Neural cell (in vitro differentiated cells): ENCODE measurements at regions not wholly inside any gene's neighbourhood (a gene's known extent, or its start where the extent isn't known, plus 50 kb on each side); places are given as distances from the start of the nearest gene placed in this dataset.

Experiments used
- H2AFZ ChIP-seq: fragments of 200-600, 300-800 bp; sonication (generic), shearing (Covaris generic); 2 replicates; pipeline ENCODE4 v1.6.0; 2014; ENCODE audit warnings: low read depth, mild to moderate bottlenecking, antibody characterized with exemption, low read length, moderate library complexity
- H3F3A ChIP-seq: fragments of 200-600 bp; shearing (Covaris generic); 2 replicates; pipeline ENCODE4 v1.6.1; 2016; ENCODE audit warnings: mild to moderate bottlenecking, moderate library complexity, mixed read lengths, antibody characterized with exemption, low read length; ENCODE audit not compliant: insufficient read depth, poor library complexity, severe bottlenecking
- H3K27ac ChIP-seq: fragments of 200-600, 300-800 bp; sonication (generic), shearing (Covaris generic); 2 replicates; pipeline ENCODE4 v1.5.1; 2014; ENCODE audit warnings: mild to moderate bottlenecking, low read length, moderate library complexity
- H3K27me3 ChIP-seq: fragments of 300-800, 200-600 bp; sonication (generic), shearing (Covaris generic); 2 replicates; pipeline ENCODE4 v1.6.0; 2014; ENCODE audit warnings: mild to moderate bottlenecking, low read depth, low read length, moderate library complexity; ENCODE audit not compliant: insufficient read depth
- H3K36me3 ChIP-seq: fragments of 300-800, 200-600 bp; sonication (generic), shearing (Covaris generic); 2 replicates; pipeline ENCODE4 v1.5.1; 2014; ENCODE audit warnings: mild to moderate bottlenecking, antibody characterized with exemption, low read length, moderate library complexity; ENCODE audit not compliant: insufficient read depth
- H3K4me2 ChIP-seq: fragments of 300-800, 200-600 bp; sonication (generic), shearing (Covaris generic); 2 replicates; pipeline ENCODE4 v1.6.0; 2014; ENCODE audit warnings: mild to moderate bottlenecking, low read length
- H3K4me3 ChIP-seq: fragments of 300-800, 200-600 bp; sonication (generic), shearing (Covaris generic); 2 replicates; pipeline ENCODE4 v1.5.1; 2014; ENCODE audit warnings: mild to moderate bottlenecking, low read length, moderate library complexity
- H3K79me2 ChIP-seq: fragments of 200-600 bp; shearing (Covaris generic); replicated peaks from 2 replicates; pipeline ENCODE4 v1.6.0; 2014; ENCODE audit warnings: mild to moderate bottlenecking, low read length, moderate library complexity; ENCODE audit not compliant: insufficient read depth
- H3K9ac ChIP-seq: fragments of 300-800, 200-600 bp; sonication (generic), shearing (Covaris generic); 2 replicates; pipeline ENCODE4 v1.6.1; 2016; ENCODE audit warnings: mild to moderate bottlenecking, low read length, mixed read lengths
- H3K9me2 ChIP-seq: fragments of 200-600 bp; shearing (Covaris generic); 2 replicates; pipeline ENCODE4 v1.6.1; 2016; ENCODE audit warnings: mild to moderate bottlenecking, low read length, mixed read lengths; ENCODE audit not compliant: insufficient read depth
- H3K9me3 ChIP-seq: fragments of 200-600, 300-800 bp; sonication (generic), shearing (Covaris generic); 2 replicates; pipeline ENCODE4 v1.6.1; 2016; ENCODE audit warnings: mild to moderate bottlenecking, mixed run types, low read length, moderate library complexity, mixed read lengths
- H4K20me1 ChIP-seq: fragments of 200-600 bp; shearing (Covaris generic); 2 replicates; pipeline ENCODE4 v1.6.1; 2016; ENCODE audit warnings: mild to moderate bottlenecking, mixed run types; ENCODE audit not compliant: insufficient read depth
- CTCF ChIP-seq: fragments of 450-650 bp; IDR thresholded peaks from 2 replicates; pipeline ENCODE4 v1.5.1; 2014; ENCODE audit warnings: antibody characterized with exemption, mild to moderate bottlenecking, moderate library complexity; ENCODE audit not compliant: poor library complexity, severe bottlenecking
- EP300 ChIP-seq: fragments of 450-650 bp; conservative IDR thresholded peaks from 2 replicates; pipeline ENCODE4 v1.6.1; 2014; ENCODE audit warnings: antibody characterized with exemption, mild to moderate bottlenecking, moderate library complexity; ENCODE audit not compliant: poor library complexity, severe bottlenecking
- EZH2 ChIP-seq: fragments of 200-600, 300-800 bp; shearing (Covaris generic), sonication (generic); IDR thresholded peaks from 2 replicates; pipeline ENCODE4 v1.6.1; 2014; ENCODE audit warnings: antibody characterized with exemption, low read length, borderline replicate concordance, mild to moderate bottlenecking; ENCODE audit not compliant: insufficient read depth, poor library complexity, severe bottlenecking
- MXI1 ChIP-seq: fragments of 450-650 bp; conservative IDR thresholded peaks from 2 replicates; pipeline ENCODE4 v1.6.1; 2014; ENCODE audit warnings: antibody characterized with exemption, mild to moderate bottlenecking; ENCODE audit not compliant: poor library complexity, severe bottlenecking
- POLR2AphosphoS5 ChIP-seq: IDR thresholded peaks from 2 replicates; pipeline ENCODE4 v1.6.1; 2012
- RAD21 ChIP-seq: fragments of 450-650 bp; conservative IDR thresholded peaks from 2 replicates; pipeline ENCODE4 v1.6.1; 2014; ENCODE audit warnings: antibody characterized with exemption, mild to moderate bottlenecking, moderate library complexity
- SMC3 ChIP-seq: fragments of 450-650 bp; conservative IDR thresholded peaks from 2 replicates; pipeline ENCODE4 v1.6.1; 2014; ENCODE audit warnings: antibody characterized with exemption, mild to moderate bottlenecking, moderate library complexity; ENCODE audit not compliant: poor library complexity
- TAF1 ChIP-seq: IDR thresholded peaks from 2 replicates; pipeline ENCODE4 v1.6.1; 2012; ENCODE audit warnings: low read depth
- TF ChIP-seq, protein P1 (sequence below): IDR thresholded peaks from 2 replicates; pipeline ENCODE4 v1.6.1; 2012; ENCODE audit warnings: borderline replicate concordance

DNA sequence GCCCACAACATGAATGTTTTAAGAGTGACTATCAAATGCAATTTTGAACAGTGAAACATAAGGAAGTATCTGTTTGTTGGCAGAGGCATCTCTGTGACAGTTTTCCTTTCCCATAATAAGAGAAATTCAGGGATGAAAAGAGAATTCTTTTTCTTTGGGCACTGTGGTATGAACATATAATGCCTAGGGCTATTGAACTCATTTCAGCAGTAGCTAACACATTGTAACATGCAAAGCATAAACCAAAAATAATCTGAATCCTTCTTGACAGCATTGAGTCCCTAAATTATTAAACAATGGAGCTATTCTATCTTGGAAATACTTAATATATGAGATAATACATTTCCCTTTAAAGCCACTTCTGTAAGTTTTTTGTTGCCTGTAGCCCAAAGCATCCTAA, 633.0 kb upstream of the B3GALT2 start:
- no peaks in the 10 kb centered on the region for H3K27me3 ChIP-seq
- no peaks in the 10 kb centered on the region for H3K36me3 ChIP-seq
- H3K79me2 ChIP-seq: no peaks in the 10 kb centered on the region
- peaks cover 4% of the 10 kb centered on the region for H3K9me3 ChIP-seq
- TF ChIP-seq RAD21: no peak
- TF ChIP-seq, protein P1, sequence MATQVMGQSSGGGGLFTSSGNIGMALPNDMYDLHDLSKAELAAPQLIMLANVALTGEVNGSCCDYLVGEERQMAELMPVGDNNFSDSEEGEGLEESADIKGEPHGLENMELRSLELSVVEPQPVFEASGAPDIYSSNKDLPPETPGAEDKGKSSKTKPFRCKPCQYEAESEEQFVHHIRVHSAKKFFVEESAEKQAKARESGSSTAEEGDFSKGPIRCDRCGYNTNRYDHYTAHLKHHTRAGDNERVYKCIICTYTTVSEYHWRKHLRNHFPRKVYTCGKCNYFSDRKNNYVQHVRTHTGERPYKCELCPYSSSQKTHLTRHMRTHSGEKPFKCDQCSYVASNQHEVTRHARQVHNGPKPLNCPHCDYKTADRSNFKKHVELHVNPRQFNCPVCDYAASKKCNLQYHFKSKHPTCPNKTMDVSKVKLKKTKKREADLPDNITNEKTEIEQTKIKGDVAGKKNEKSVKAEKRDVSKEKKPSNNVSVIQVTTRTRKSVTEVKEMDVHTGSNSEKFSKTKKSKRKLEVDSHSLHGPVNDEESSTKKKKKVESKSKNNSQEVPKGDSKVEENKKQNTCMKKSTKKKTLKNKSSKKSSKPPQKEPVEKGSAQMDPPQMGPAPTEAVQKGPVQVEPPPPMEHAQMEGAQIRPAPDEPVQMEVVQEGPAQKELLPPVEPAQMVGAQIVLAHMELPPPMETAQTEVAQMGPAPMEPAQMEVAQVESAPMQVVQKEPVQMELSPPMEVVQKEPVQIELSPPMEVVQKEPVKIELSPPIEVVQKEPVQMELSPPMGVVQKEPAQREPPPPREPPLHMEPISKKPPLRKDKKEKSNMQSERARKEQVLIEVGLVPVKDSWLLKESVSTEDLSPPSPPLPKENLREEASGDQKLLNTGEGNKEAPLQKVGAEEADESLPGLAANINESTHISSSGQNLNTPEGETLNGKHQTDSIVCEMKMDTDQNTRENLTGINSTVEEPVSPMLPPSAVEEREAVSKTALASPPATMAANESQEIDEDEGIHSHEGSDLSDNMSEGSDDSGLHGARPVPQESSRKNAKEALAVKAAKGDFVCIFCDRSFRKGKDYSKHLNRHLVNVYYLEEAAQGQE: no peak
- TF ChIP-seq POLR2AphosphoS5: no peak
- TF ChIP-seq MXI1: no peak
- TF ChIP-seq CTCF: no peak
- H2AFZ ChIP-seq: no peak overlapping the region
- H3K27ac ChIP-seq: no peak overlapping the region
- H3K4me2 ChIP-seq: no peak overlapping the region
- H4K20me1 ChIP-seq: no peaks in the 10 kb centered on the region
- H3F3A ChIP-seq: no peaks in the 10 kb centered on the region
- no peak overlapping the region for H3K4me3 ChIP-seq
- no peak overlapping the region for H3K9ac ChIP-seq
- H3K9me2 ChIP-seq: no peaks in the 10 kb centered on the region

DNA sequence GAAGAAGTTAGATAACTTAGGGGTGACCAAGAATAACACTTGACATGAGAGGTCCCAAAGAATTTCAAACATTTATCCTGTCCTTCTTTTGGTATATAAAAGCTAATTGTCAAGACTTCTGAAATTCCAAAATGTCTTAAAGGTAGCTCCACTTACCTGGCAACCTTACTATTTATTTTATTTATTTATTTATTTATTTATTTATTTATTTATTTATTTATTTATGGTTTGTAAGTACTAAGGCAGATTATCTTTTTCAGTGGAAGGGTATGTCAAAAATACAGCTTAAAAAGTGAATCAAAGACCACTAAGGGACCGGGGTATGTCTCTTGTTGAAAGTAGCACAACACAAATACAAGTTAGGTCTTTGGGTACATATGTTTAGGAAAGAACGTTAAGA, 620.8 kb upstream of the B3GALT2 start:
- no peak overlapping the region for H3K4me2 ChIP-seq
- no peaks in the 10 kb centered on the region for H3K79me2 ChIP-seq
- no peak for TF ChIP-seq TAF1
- no peak for TF ChIP-seq CTCF
- TF ChIP-seq MXI1: no peak
- TF ChIP-seq, protein P1: no peak
- no peak for TF ChIP-seq EZH2
- TF ChIP-seq EP300: no peak
- no peak for TF ChIP-seq SMC3
- no peak for TF ChIP-seq RAD21
- TF ChIP-seq POLR2AphosphoS5: no peak

More for the DNA sequence above, 620.8 kb upstream of the B3GALT2 start:
- Histone ChIP-seq H3F3A (no peaks in the 10 kb centered on the region), H3K4me3 (no peak overlapping the region), H3K27ac (no peak overlapping the region), H3K9me2 (no peaks in the 10 kb centered on the region), H3K36me3 (no peaks in the 10 kb centered on the region), H3K27me3 (no peaks in the 10 kb centered on the region), H3K9ac (no peak overlapping the region), H2AFZ (no peak overlapping the region), H3K9me3 (no peaks in the 10 kb centered on the region), H4K20me1 (no peaks in the 10 kb centered on the region)
